Ascending aorta (tissue), 2 donors: ENCODE measurements at regions not wholly inside any gene's neighbourhood (a gene's known extent, or its start where the extent isn't known, plus 50 kb on each side); places are given as distances from the start of the nearest gene placed in this dataset.

Source experiments
- DNase-seq, 2 donors: peaks; one replicate each; pipeline ENCODE4 v3.0.0-alpha.2; 2019; ENCODE audit warnings: low spot score in 2 of 2
- H3K27ac ChIP-seq, 2 donors: fragments of 200-600 bp; sonication (generic); one replicate each; pipeline ENCODE4 v1.5.1; 2016 to 2017; ENCODE audit warnings: mild to moderate bottlenecking in 1 of 2
- H3K27me3 ChIP-seq: fragments of 200-600 bp; sonication (generic); one replicate; pipeline ENCODE4 v1.5.1; 2017
- H3K36me3 ChIP-seq, 2 donors: fragments of 200-600 bp; sonication (generic); one replicate each; pipeline ENCODE4 v1.5.1; 2016
- H3K4me1 ChIP-seq, 2 donors: fragments of 200-600 bp; sonication (generic); one replicate each; pipeline ENCODE4 v1.5.1; 2016 to 2017; ENCODE audit warnings: mild to moderate bottlenecking in 1 of 2
- H3K4me3 ChIP-seq, 2 donors: fragments of 200-600 bp; sonication (generic); one replicate each; pipeline ENCODE4 v1.5.1; 2016 to 2017; ENCODE audit warnings: mild to moderate bottlenecking in 1 of 2
- H3K9me3 ChIP-seq, 2 donors: fragments of 200-600 bp; sonication (generic); one replicate each; pipeline ENCODE4 v1.5.1; 2016
- CTCF ChIP-seq, 3 experiments: fragments of 200-600 bp in 2 of 3; fragments of 450-650 bp in 1 of 3; sonication (generic) in 2 of 3; IDR thresholded peaks; one replicate each; pipeline ENCODE4 v1.5.1; 2016 to 2019; ENCODE audit warnings: antibody characterized with exemption in 3 of 3, mild to moderate bottlenecking in 1 of 3, moderate library complexity in 1 of 3
- intact Hi-C: fragments of 100-400 bp; cut with DNase I; formaldehyde crosslinking; loops from one replicate; pipeline ENCODE4 v1.15.1; 2023

DNA sequence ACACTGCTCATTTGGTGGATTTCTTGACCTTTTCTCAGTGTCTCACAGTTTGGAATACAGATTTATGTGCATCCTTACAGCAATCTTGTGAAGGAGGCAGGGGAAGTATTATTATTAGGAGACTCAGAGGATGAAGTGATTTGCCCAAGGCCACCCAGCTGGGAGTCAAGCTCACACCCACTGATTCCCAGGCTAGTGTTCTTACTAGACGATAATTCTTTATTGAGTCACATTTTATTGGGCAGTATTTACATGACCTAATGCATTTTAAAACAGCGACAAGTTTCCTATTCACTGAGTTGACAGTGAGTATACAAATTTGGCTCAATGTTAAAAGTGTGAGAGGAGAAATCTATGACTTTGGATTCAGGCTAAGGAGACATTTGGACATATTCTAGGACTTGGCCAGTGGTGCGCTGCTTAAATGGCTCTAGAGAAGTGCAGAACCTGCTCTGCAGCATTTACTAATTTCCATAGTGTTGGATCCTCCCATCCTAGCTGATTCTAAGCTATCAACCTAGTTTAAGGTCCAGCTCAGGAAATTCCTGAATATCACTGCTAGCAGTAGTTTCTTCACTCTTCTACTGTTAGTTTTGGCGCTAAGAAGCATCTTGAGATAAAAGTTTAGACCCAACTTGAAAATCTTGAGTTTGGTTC is 199.3 kb downstream of the MTX2 start:
- Histone ChIP-seq H3K27ac (no peak overlapping the region), H3K9me3 (no peaks in the 10 kb centered on the region), H3K4me3 (no peak overlapping the region), H3K27me3 (no peaks in the 10 kb centered on the region), H3K4me1 (no peaks in the 10 kb centered on the region), H3K36me3 (no peaks in the 10 kb centered on the region)
- DNase-seq: no peak
- intact Hi-C loops: no loop called here
- TF ChIP-seq CTCF (IDR thresholded peaks at IDR 0.05): no peak

- H3K36me3 ChIP-seq: no peaks in the 10 kb centered on the region
- H3K4me3 ChIP-seq: no peak overlapping the region
- no peak for TF ChIP-seq CTCF (IDR thresholded peaks at IDR 0.05)
- H3K27ac ChIP-seq: no peak overlapping the region
- DNase-seq: no peak
- H3K4me1 ChIP-seq: no peaks in the 10 kb centered on the region
- no peaks in the 10 kb centered on the region for H3K9me3 ChIP-seq
- intact Hi-C loops: no loop called here
- H3K27me3 ChIP-seq: no peaks in the 10 kb centered on the region
These were observed 201.5 kb downstream of the MTX2 start for GRCh38 chr2:176470713-176471112.

- Histone ChIP-seq H3K27ac (no peak overlapping the region), H3K9me3 (no peaks in the 10 kb centered on the region), H3K4me1 (no peaks in the 10 kb centered on the region), H3K4me3 (no peak overlapping the region), H3K36me3 (no peaks in the 10 kb centered on the region), H3K27me3 (no peaks in the 10 kb centered on the region)
- no peak for TF ChIP-seq CTCF (IDR thresholded peaks at IDR 0.05)
- no peak for DNase-seq
- intact Hi-C loops: no loop called here
These were observed 202.7 kb downstream of the MTX2 start for GRCh38 chr2:176471949-176472348.

DNA sequence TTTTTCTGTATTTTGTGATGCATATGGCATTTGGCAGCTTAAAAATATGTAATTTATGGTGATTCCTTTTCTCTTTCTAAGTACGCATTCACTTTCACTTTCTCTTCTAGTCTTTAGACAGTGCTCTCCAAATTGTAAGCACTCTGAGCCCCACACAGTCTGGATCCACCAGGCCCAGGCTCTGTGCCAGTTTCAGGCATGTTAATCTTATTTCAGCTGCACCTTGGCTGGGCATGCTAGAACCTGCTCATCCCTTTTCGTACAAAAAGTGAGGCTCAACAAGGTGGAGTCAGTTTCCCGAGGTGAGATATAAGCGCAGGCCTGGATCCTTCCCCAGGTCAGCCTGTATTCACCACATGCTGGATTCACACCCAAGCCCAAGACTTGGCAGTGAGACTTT is 203.9 kb downstream of the MTX2 start:
- no peaks in the 10 kb centered on the region for H3K4me1 ChIP-seq
- H3K9me3 ChIP-seq: no peaks in the 10 kb centered on the region
- no peak overlapping the region for H3K27ac ChIP-seq
- H3K4me3 ChIP-seq: peak overlapping the region; percentile 25 to 33
- intact Hi-C loops: no loop called here
- TF ChIP-seq CTCF (IDR thresholded peaks at IDR 0.05): no peak
- H3K36me3 ChIP-seq: no peaks in the 10 kb centered on the region
- H3K27me3 ChIP-seq: no peaks in the 10 kb centered on the region
- DNase-seq: no peak

- intact Hi-C loops: no loop called here
- H3K9me3 ChIP-seq: no peaks in the 10 kb centered on the region
- H3K27ac ChIP-seq: no peak overlapping the region
- TF ChIP-seq CTCF (IDR thresholded peaks at IDR 0.05): no peak
- H3K4me1 ChIP-seq: no peaks in the 10 kb centered on the region
- DNase-seq: no peak
- H3K27me3 ChIP-seq: no peaks in the 10 kb centered on the region
- no peaks in the 10 kb centered on the region for H3K36me3 ChIP-seq
- H3K4me3 ChIP-seq: no peak overlapping the region
These were observed 204.6 kb downstream of the MTX2 start for GRCh38 chr2:176473851-176474250.

- intact Hi-C loops: no loop called here
- DNase-seq: no peak
- no peak overlapping the region for H3K4me3 ChIP-seq
These were observed 208.1 kb downstream of the MTX2 start for GRCh38 chr2:176477336-176477735.

More at GRCh38 chr2:176477336-176477735, 208.1 kb downstream of the MTX2 start:
- no peaks in the 10 kb centered on the region for H3K27me3 ChIP-seq
- H3K4me1 ChIP-seq: no peaks in the 10 kb centered on the region
- H3K9me3 ChIP-seq: no peaks in the 10 kb centered on the region
- no peak for TF ChIP-seq CTCF (IDR thresholded peaks at IDR 0.05)
- H3K36me3 ChIP-seq: no peaks in the 10 kb centered on the region
- H3K27ac ChIP-seq: no peak overlapping the region
